ENCODE measurements at regions not wholly inside any gene's neighbourhood (a gene's known extent, or its start where the extent isn't known, plus 50 kb on each side); places are given as distances from the start of the nearest gene placed in this dataset.

GRCh38 chr1:59105548-59106507 is 191.1 kb upstream of the FGGY start:
- in situ Hi-C loops (cut with MboI) (no loop called here), intact Hi-C loops (cut with micrococcal nuclease) (loop anchor here (5.0 to 10.0 kb wide), 2 partner anchors 321 to 364 kb away; partner anchors contain the start of gene JUN)
- ChIA-PET POLR2A (interaction anchor here (0.6 to 1.6 kb wide), 5 partner anchors 10 to 325 kb away, joined by 3 to 6 read pairs (median 4); no protein-coding TSS in a partner anchor), CTCF (ENCODE audit: low intra/inter-chr PET ratio) (no interaction called here)
- Histone ChIP-seq H3K4me1 (replicated peaks in 1 of 2; ENCODE audit: control insufficient read depth in 2 of 2, insufficient read depth in 2 of 2, low read length in 2 of 2) (no peaks in the 10 kb centered on the region), H3K9ac (ENCODE audit: insufficient read depth in 1 of 2, low read depth in 2 of 2, low read length in 2 of 2) (no peak overlapping the region; a peak in 1 of 4 replicates), H3K36me3 (ENCODE audit: control insufficient read depth, insufficient read depth, low read length) (no peaks in the 10 kb centered on the region), H3K27ac (ENCODE audit: extremely low read depth, low read depth, low read length) (no peak overlapping the region), H4K20me1 (replicated peaks; ENCODE audit: control insufficient read depth, insufficient read depth, low read length) (no peaks in the 10 kb centered on the region), H3K4me3 (no peak overlapping the region), H3K9me3 (replicated peaks; ENCODE audit: control insufficient read depth, insufficient read depth, low read depth, low read length) (no peaks in the 10 kb centered on the region), H3K79me2 (ENCODE audit: control insufficient read depth, insufficient read depth, low read length) (no peaks in the 10 kb centered on the region), H2AFZ (ENCODE audit: low read depth, low read length) (no peak overlapping the region), H3K27me3 (ENCODE audit: control insufficient read depth in 2 of 2, insufficient read depth in 2 of 2, low read length in 2 of 2) (0 out of 5 replicates have a peak, but pooled peaks cover 3 to 4% of the 10 kb centered on the region in 2 experiments), H3K4me2 (ENCODE audit: insufficient read depth, low read length) (no peak overlapping the region), H3K9me1 (ENCODE audit: control insufficient read depth, insufficient read depth, low read length) (no peaks in the 10 kb centered on the region)
- ATAC-seq (peak; percentile 53; the same call in 1 of the 3 replicates), DNase-seq (ENCODE audit: extremely low read depth in 1 of 4, low spot score in 3 of 4) (no peak), FAIRE-seq (no peak)
- BruUV-seq (replicated peaks) = no TSS peak
- WGBS (ENCODE audit: insufficient coverage, low coverage, missing lambda C conversion rate) = 21% methylated on average over 7 of the region's 7 CpGs
- no peak for TF ChIP-seq NR4A1 (CRISPR knock-in tag; IDR thresholded peaks at IDR 0.05)
- TF ChIP-seq NR4A1 (tag; IDR thresholded peaks at IDR 0.05) = no peak
- TF ChIP-seq TCF7L2 (IDR thresholded peaks at IDR 0.05; ENCODE audit: low read depth, low read length) = no peak
- TF ChIP-seq TBP (optimal IDR thresholded peaks at IDR 0.05; ENCODE audit: low read depth, low read length) = no peak
- no peak for TF ChIP-seq PTBP1 (IDR thresholded peaks at IDR 0.05; ENCODE audit: low read depth, low read length)
